CD4-positive, alpha-beta T cell treated with Interleukin-15 for 4 hours (primary cell): ENCODE measurements at regions not wholly inside any gene's neighbourhood (a gene's known extent, or its start where the extent isn't known, plus 50 kb on each side); places are given as distances from the start of the nearest gene placed in this dataset.
"Not testable (repeated sequence)": the region's sequence is repeated elsewhere in the genome, so short reads cannot be mapped to it uniquely, and the experiment has no call there.

Source experiments
- DNase-seq: peaks from one replicate; pipeline ENCODE4 v3.0.0-alpha.2; 2020; ENCODE audit warnings: low spot score

DNA sequence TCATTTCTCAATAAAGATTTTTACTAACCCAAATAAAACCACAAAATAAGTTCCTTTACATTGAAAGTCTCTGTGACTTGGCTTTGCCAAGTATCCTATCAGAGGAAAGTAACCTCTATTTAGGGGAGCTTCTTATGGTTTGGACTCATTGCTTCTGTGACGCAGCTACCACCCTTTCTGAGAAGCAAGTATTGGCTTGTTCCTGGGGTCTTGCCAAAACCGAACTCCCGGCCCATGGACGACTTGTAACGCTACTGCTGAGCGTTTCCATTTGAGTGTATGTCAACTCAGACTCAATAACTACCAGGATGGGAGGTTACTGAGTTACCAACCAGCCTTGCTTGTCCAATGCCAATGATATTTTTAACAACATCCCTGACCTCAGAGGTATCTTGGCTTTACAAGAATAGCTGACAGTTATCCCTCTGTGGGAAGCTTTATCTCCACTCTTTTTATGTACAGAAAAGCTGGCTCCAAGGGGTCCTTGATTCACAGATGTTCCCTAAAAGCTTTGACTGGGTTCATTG is 911.9 kb downstream of the TTLL7 start:
- no peak for DNase-seq

DNA sequence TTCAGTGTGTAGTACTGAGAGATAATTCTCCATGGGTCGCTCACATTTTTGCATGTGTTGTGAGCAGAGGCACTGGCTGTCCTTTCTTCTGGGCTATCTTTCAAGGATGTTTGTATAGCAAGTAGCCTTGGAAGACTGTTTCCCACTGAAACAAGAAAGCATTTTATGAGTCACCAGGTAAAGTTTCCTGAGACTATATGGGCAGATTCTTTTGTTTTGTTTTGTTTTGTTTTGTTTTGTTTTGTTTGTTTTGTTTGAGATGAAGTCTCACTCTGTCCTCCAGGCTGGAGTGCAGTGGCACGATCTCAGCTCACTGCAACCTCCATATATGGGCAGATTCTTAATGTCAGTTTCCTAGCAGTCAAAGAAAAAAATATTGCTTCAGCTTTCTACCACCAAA is 912.6 kb downstream of the TTLL7 start:
- no peak for DNase-seq

- DNase-seq: no peak
Observed at GRCh38 chr1:83083589-83084224, 915.2 kb downstream of the TTLL7 start.

DNA sequence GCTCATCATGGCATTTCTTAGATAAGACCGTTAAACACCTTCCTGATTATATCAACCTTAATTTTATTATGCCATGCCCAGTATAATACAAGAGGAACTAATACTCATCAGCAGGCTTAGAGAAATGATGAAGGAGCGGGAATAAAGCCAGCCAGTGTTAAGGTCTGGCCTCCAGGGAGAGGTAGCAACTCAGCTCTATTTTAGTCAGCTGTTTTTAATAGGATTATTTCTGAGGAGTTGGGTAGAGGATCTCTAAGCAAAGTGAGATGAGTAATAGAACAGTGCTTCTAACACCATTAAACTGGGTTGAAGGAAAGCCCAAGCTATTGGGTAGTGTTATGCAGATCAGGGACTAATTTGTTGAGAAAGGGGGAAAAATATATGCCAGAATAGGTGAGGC is 921.5 kb downstream of the TTLL7 start:
- no peak for DNase-seq

- no peak for DNase-seq
Observed at GRCh38 chr1:83075107-83075506, 923.8 kb downstream of the TTLL7 start.

DNA sequence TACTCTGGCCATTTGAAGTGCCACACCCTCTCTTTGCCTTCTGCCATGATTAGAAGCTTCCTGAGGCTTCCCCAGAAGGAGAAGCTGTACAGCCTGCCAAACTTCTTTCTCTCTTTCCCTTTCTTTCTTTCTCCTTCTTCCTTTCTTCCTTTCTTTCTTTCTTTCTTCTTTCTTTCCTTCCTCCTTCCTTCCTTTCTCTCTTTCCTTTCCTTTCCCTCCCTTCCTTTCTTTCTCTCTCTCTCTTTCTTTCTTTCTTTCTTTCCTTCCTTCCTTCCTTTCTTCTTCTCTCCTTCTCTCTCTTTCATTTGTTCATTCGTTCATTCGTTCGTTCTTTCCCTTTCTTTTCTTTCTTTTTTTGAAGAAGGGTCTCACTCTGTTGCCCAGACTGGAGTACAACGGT is 931.0 kb downstream of the TTLL7 start:
- DNase-seq: no peak

DNA sequence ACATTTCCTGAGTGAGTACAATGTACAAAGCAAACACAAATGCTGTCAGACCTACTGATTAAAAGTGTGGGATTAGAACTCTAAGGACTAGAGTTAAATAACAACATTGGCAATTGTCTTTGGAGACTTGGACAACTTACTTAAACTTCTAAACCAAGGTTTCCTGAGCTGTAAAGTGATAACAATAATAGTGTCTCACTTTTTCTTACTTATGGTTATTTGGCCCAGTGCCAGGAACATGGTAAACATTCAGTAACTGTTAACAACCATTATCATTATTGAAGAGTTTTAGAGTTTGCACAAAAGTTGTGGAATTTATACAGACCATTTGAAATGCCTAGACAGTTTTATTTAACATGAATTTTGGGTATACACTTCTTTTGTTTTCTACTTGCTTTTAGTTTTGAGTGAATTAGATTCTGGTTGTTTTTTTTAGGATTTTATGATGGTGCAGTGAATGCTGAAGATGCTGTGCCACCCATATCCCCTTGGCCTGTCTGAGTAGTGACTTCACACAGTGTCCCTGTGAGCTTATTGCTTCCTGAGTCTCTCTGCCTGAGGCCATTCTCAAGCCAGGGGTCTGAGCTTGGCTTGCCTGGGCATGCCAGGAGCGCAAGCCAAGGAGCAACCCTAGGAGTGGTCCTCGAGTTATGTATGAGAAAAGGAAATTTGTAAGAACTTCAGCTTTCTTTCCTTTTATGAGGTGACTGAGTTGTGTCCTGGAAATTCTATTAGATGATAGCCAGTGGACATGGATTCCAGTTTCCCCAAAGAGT is 932.8 kb downstream of the TTLL7 start:
- no peak for DNase-seq

GRCh38 chr1:83064589-83065242 is 934.2 kb downstream of the TTLL7 start:
- no peak for DNase-seq

- no peak for DNase-seq
Observed at GRCh38 chr1:83060651-83061390, 938.1 kb downstream of the TTLL7 start.

GRCh38 chr1:83060221-83060620 is 938.7 kb downstream of the TTLL7 start:
- no peak for DNase-seq

DNA sequence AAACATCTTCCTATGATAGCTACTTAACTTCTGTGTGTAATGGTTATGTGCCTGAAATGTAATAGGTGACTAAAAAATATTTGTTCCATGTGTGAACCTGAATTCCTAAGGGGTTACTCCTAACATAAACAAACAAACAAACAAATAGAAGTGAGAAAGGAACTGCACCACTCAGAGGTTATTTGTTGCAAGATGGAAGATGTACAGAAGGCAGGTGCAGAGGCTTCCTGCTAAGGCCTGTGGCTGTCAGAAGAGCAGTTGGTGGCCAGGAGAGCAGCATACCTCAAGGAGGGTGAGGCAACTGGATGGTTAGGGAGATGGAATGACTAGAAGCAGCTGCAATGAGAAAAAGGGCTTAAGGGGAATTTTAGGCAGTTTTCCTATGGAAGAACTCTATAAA is 940.6 kb downstream of the TTLL7 start:
- DNase-seq: no peak

DNA sequence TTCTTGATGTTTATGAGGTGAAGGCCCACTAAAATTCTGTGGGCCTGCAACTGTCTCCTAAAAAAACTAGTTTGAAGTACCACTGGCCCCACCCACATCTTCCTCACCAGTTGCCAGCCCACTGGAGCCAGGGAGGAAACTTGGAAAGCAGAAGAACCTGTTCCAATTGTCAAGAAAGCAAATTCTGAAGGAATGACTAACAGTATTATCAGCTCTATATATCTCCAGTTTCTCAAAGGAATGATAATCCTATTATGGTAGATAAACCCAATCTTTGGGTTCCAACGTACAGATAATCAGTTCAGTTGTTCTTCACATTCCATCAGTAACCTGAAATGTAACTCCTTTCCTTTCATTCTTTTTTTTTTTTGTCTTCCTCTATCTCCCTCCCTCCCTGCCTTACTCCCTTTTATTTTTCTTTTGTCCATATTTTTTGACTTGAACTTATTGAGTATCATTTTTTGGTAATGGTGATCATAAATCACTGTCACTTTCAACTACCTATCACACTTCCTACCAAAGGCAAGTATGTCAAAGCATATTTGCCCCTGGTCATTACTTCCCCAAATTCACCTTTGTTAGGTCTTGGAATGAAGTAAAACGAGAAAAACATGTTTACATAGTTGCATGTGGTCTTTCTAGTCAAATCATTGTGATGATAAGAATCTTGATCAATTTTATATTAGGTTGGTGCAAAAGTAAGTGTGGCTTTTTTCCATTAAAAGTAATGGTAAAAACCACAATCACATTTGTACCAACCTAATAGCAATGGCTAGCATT is 943.4 kb downstream of the TTLL7 start:
- no peak for DNase-seq

- no peak for DNase-seq
Observed at GRCh38 chr1:83053446-83053845, 945.5 kb downstream of the TTLL7 start.

DNA sequence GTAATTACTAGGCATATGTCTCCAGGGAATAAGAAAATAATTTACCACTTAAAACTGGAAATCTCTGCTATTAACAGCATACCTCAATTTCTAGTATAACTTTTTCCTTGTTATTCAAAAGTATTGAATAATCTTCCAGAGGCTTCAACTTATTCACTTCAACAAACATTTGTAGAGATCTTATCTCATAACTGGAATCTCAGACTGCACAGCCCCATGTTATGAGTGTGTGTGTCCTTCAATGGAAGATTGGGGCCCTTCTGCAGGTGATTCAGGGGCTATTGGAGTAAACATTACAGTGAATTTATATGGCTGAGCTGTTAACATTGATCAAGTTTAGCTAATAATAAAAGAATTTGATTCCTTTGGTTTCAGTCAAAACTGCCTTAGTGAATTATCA is 946.1 kb downstream of the TTLL7 start:
- no peak for DNase-seq

DNA sequence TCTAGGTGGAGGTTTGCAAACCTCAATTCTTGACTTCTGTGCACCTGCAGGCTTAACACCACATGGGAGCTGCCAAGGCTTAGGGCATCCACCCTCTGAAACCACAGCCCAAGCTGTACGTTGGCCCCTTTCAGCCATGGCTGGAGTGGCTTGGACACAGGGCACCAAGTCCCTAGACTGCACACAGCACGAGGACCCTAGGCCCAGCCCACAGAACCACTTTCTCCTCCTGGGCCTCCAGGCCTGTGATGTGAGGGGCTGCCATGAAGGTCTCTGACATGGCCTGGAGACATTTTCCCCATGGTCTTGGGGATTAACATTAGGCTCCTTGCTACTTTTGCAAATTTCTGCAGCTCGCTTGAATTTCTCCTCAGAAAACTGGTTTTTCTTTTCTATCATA is 947.9 kb downstream of the TTLL7 start:
- not testable (repeated sequence) for DNase-seq

DNA sequence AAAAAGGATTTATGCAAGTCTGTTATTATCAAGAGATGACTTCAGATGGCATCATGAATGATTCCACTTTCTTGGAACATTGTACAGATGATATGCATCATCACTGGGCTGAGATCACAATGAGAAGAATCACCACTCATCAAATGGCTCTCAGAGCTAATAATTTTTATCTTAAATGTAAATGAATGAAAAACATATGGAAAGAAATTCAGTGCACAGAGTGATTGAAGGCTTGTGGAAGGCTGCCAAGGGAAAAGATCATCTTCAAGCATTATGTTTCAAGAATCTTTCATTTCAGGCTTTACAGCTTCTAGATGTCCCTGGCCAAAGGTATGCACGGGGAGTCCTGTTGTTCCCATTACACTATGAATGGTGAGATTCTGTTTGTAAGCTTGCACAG is 955.7 kb downstream of the TTLL7 start:
- no peak for DNase-seq

DNA sequence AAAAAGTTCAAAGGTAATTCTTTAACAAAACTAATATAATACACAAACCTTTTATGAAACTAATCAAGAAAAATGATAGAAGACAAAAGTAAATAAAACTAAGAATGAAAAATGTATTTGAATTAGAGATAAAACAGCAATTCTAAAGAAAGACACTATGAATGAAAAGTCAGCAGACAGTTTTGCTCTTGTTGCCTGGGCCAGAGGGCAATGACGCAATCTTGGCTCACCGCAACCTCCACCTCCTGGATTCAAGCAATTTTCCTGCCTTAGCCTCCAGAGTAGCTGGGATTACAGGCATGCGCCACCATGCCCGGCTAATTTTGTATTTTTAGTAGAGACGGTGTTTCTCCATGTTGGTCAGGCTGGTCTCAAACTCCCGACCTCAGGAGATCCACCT is 959.8 kb downstream of the TTLL7 start:
- not testable (repeated sequence) for DNase-seq

- no peak for DNase-seq
Observed at GRCh38 chr1:83034851-83035250, 964.1 kb downstream of the TTLL7 start.

- no peak for DNase-seq
Observed at GRCh38 chr1:83033682-83034081, 965.2 kb downstream of the TTLL7 start.

DNA sequence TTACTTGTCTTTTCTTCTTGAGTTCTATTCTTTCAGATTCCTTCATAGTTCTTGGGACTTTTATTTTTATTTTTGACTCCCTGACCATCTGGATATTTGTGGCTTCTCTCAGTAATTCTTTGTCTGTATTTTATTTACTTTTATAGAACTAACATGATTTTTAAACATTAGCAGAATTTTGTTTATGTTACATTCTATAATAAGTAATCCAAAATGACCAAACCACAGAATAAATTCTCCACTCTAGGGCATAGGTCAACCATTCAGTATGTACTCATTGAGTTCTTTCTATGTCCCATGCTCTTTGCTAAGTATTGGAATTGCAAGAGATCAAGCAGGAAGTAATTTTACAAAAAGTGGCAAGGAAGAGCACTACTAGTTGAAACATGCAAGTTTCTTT is 969.0 kb downstream of the TTLL7 start:
- DNase-seq: no peak

DNA sequence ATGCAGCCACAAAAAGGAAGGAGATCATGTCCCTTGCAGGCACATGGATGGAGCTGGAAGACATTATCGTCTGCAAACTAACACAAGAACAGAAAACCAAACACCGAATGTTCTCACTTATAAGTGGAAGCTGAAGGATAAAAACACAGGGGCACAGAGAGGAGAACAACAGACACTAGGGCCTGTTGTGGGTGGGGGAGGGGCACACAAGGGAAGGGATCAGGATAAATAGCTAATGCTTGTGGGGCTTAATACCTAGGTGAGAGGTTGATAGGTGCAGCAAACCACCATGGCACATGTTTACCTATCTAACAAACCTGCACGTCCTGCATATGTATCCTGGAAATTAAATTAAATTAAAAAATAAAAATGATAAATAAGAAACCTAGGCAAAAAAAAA is 969.9 kb downstream of the TTLL7 start:
- DNase-seq: no peak

DNA sequence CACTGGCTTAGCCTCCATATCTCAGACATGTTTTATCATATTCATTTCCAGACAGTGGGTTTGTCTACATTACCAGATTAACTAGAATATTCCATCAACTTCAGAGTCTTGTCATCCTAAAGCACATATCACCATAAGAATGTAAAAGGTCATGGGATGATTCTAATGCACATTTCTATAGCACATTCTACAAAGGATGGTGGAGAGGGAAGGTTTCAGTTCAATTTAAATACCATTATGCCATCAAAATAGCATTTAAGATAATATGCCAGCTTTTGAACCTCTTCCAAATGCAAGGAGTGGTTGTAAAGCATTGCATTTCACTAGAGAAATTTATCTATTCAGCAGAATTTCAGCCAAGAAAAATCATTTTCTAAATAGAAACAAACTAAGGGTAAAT is 970.5 kb downstream of the TTLL7 start:
- no peak for DNase-seq
